Stimulated activated CD4-positive, alpha-beta T cell treated with anti-CD3 and anti-CD28 coated beads, Interleukin-15, amount 100 ng/mL, for 48 hours (primary cell): ENCODE measurements at regions not wholly inside any gene's neighbourhood (a gene's known extent, or its start where the extent isn't known, plus 50 kb on each side); places are given as distances from the start of the nearest gene placed in this dataset.
"Not testable (repeated sequence)": the region's sequence is repeated elsewhere in the genome, so short reads cannot be mapped to it uniquely, and the experiment has no call there.

Source experiments
- DNase-seq, 2 donors: peaks; one replicate each; pipeline ENCODE4 v3.0.0-alpha.2; 2020; ENCODE audit warnings: low read depth in 2 of 2

DNA sequence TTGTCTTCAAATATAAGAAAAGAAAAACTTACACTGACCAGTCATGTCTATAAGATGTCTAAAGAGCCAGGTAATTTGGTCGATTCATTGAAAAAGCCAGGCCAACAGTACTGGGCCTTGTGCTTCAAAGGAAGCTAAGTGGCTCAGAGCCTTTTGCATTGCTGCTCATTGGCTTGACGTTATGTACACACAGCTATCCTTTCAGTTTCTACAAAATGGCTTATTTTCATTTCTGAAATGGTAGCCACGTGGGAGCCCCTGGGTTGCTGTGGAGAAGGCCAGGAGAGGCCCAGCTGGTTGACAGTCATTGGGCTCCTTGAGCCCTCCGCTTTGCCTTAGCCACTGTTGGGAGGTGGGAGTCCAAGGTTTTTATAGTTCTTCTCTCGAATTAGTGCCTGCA lies 199.1 kb upstream of the CXorf66 start:
- DNase-seq, result no peak

DNA sequence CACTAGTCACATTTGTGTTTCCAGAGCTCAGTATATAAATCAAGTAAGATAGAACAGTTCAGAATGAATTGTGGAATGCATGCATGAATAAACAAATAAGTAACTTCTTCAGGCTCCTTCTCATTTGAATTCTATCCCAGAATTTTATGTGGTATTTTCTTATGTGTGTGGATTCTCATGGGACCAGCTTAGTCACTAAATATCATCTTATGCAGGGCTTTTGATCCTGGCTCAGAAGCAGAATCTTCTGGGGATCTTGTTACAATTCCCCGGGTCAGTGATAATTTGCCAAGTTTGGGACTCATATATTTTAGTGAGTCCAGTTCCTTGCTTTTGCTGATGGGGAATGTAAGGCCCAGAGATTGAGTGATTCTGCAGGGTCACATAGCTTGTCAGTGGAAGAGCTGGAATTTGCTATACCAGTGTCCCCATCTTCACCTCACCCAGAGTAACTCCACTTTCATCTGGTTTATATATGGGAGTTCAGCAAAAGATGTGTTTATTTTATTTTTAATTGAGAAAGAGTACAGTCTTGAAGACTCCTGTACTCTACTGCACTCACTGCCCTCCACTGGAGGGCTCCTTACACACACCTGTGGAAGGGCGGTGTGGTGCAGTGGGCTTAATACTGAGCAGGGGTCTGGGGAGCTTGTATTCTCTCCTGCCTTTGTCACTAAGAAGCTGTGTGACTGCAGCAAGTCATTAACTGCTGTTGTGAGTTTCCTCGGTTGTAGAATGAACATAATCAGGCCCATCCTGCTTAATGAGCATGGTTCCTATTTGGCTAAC lies 198.2 kb upstream of the CXorf66 start:
- no peak for DNase-seq

DNA sequence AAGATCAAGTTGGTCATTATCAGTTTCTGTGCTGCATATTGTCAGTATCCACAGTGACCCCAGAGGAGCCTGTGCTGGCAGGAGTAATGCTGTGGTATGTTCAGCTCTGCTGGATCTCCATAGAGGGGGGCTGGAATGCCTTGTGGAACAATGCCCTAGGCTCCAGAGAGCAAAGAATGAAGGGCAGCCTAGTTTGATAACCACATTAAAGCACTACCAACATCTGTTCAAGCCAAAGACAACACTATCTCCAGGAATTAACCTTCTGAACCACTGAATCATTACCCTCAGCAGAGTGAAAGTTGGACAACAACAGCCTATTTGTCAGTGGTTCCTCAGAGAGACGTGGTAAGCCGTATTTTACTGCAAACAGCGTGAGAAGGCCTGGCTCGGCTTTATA lies 192.3 kb upstream of the CXorf66 start:
- DNase-seq, result no peak

DNA sequence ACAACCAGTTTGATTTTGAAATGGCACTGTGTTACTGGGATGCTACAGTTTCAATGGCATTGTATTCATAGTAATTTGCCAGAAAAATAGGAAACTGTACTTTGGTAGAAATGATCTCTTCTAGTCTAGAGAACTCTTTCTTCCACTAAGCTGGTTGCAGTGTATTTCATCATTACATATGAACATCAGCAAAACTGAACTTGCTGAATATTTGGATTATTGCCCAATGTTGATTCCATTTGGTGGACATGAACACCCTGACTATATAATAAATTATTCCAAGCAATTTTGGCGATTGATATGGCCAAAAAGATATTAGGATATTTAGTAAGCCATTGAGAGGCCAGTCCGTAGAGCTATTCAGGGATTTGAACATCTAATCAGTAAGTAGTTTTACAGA lies 191.8 kb upstream of the CXorf66 start:
- DNase-seq, result no peak

DNA sequence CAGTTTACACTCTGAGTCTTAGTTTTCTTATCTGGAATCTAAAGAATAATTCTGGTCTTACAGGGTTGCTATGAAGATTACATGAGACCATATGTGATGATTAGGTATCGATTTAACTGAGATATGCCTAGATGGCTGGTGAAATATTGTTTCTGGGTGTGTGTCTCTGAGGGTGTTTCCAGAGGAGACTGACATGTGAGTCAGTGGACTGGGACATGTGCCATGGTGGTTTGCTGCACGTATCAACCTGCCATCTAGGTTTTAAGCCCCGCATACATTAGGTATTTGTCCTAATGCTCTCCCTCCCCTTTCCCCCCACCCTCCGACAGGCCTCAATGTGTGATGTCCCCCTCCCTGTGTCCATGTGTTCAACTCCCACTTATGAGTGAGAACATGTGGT lies 186.0 kb upstream of the CXorf66 start:
- DNase-seq, result no peak

DNA sequence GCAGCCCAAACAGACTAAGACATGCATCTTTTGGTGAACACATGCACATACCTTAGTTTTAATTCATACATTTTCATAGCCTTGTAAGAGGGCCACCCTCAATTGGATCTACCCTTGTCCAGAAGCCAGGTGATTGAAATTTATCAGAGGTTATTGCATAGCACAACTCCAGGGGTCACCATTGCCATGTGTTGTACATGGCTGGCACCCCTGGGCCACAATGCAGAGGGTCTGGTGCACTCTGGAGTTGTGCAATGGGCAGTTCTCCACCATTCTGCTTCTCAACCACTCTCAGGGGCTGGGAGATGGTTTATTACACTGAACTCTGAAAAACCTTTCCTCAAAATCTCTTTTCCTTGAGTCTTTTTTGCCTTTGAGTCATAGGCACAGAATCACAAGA lies 184.4 kb upstream of the CXorf66 start:
- DNase-seq, result no peak

DNA sequence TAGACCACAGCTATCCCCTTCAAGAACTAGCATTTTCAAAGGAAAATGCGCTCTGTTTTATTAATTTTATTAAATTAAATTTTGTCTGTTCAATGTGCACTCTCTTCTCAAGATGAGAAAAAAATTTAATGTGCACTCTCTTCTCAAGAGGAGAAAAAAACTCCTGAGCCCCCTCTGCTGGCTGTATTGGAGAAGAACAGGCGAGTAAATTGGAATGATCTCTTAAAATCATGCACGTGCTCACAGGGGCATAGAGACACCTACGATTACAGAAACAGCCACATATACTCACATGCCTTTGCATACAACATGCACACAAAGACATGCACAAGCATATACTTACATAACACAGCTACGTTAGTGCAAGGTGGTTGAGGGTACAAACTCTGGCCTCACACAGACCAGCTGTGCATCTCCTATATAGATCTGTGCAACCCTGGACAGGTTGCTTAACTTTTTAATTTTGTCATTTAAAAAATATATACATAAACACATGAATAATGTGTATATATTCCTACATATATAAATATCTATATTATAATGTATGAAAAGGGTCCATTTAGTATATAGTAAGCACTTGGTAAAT lies 176.2 kb upstream of the CXorf66 start:
- peak in 1 of 2 donors; percentile 12 for DNase-seq

DNA sequence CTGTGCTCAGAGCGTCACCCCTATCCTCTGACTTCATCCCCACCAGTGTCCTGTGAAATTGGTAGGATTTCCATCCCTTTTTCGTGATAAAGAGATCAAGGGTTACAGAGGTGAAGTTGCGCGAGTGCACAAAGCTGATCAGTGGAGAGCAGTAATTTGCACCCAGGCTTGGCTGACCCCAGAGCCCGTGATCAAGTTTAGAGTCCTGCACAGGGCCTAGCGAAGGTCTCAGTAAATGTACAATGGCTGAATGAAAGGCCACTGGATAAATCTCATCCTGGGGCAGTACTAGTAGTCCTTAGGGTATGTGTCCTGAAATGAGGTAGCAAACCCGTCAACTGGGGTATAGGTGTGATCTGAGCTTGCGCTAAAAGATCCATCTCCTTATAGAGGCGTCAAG lies 173.2 kb upstream of the CXorf66 start:
- DNase-seq, result not testable (repeated sequence)

DNA sequence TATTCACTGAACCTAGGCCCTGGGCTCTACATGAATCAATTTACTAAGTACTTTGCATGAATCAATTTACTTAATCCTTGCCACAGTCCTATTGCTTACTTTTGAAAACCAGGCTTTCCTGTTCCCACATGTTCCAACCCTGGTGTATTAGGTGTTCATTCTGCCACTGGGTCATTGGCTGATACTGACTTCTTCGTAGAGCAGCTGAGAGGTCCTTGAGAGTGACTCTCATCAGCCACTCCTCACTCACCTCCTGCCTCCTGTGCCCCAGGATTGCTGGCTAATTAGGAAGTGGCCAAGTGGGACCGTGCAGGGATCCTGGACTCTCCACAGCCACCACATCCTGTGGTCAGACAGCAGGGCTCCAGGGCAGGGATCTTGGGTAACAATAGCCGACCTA lies 172.7 kb upstream of the CXorf66 start:
- DNase-seq, result not testable (repeated sequence)

DNA sequence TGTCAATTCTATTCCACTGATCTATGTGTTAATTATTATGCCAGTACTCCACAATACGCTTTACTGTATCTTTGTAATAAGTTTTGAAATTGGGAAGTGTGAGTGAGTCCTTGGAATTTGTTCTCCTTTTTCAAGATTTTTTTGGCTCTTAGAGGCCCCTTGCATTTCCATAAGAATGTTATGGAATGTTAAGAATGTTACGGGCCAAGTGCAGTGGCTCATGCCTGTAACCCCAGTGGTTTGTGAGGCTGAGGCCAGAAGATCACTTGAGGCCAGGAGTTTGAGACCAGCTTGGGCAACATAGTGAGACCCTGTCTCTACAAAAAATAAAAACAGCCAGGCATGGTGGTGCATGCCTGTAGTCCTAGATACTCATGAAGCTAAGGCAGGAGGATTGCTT lies 167.6 kb upstream of the CXorf66 start:
- no peak for DNase-seq

DNA sequence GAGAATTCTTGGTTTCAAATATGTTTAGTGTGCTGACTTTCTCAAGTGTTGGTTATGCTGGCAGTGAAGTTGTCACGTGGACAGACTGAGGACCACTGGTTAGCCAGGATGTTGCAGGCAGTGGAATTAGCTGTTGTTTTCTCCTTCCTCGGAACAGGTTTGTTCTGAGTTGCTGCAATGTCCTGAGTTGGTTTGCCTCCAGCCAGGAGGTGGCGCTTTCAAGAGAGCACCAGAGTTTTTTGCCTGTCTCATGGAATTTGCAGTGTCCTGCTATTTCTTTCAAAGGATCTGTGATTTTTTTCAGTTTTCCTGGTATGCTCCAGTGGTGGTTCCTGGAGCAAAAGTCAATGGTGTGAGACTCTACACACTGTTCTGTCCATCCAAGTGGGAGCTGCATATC lies 158.1 kb upstream of the CXorf66 start:
- no peak for DNase-seq

DNA sequence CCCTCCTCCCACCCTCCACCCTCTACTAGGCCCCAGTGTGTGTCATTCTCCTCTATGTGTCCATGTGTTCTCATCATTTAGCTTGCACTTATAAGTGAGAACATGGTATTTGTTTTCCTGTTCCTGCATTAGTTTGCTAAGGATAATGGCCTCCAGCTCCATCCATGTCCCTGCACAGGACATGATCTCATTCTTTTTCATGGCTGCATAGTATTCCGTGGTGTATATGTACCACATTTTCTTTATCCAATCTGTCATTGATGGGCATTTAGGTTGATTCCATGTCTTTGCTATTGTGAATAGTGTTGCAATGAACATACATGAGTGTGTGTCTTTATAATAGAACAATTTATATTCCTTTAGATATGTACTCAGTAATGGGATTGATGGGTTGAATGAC lies 148.7 kb upstream of the CXorf66 start:
- DNase-seq, result not testable (repeated sequence)

DNA sequence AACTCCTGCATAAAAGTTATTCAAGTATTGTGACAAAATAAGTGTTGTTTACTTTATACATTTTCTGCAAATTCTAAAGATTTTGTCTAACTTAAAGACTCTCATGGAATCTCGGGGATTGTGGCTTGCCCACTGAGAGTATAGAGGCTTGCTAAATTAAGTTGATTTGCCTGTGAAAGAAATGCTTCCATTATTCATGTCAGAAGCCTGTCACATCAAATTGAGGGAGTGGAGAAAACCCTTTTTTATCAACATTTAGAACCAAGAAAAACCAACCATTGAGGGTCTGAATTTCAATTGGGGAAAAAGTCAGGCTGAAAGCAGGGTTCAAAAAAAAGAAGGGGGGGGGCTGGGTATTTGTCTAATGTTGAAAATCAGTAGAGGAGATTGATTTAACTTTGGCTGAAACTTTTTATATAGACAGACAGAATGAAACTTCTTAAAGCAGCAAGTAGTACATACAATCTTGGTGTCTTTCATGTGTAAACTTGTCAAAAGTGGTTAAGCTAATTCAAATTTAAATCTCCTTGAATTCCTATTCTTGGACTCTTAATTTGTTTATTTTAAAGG lies 144.8 kb upstream of the CXorf66 start:
- DNase-seq, result no peak

DNA sequence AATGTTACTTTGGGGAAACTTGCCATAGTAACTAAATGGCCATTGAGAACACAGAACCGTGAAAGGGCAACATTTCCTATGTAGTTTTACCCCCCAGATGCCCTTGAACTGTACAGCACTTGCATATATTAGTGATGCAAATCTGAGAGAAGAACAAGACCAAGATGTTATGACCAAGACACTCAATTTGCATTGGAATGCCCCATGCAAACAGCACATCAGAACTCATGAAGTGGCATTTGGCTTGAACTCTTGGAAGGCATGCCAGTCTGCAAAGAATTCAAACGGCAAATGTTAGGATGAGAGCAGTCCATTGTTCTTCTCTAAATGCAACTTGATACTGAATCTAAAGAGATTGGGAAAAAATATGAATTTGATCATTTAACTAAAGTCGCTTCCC lies 139.4 kb upstream of the CXorf66 start:
- DNase-seq, result no peak

DNA sequence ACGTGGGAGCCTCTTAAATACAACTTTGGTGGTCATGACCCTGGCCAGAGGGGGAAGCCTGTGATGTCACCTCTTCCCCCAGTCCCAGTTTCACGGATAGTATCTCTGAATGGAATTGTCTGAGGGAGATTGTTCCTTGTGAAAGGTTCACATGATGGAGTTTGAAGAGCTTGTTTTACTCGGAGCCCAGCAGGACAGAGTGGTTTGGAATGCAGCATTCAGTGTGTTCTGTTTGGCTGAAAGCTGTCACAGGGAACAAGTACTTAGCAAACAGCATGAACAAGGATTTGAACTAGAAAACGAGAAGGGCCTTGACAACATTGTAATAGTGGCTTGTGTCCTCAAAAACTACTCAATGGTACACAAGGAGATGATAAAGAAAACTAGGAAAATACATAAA lies 133.9 kb upstream of the CXorf66 start:
- no peak for DNase-seq

DNA sequence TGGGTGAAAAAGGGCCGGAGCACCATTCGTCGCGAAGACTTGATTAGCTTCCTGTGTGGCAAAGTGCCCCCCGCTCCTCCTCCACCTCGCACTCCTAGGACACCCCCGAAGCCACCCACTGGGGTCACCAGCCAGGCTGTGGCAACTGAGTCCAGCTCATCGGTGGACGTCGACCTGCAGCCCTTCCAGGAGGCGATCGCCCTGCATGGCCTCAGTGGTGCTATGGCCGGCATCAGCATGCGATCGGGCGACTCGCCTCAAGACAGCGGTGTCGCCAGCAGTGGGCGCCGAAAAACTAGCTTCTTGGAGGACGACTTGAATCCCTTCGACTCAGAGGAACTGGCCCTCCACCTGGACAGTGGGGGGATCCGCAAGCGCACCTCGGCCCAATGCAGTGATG lies 126.8 kb upstream of the CXorf66 start:
- no peak for DNase-seq

DNA sequence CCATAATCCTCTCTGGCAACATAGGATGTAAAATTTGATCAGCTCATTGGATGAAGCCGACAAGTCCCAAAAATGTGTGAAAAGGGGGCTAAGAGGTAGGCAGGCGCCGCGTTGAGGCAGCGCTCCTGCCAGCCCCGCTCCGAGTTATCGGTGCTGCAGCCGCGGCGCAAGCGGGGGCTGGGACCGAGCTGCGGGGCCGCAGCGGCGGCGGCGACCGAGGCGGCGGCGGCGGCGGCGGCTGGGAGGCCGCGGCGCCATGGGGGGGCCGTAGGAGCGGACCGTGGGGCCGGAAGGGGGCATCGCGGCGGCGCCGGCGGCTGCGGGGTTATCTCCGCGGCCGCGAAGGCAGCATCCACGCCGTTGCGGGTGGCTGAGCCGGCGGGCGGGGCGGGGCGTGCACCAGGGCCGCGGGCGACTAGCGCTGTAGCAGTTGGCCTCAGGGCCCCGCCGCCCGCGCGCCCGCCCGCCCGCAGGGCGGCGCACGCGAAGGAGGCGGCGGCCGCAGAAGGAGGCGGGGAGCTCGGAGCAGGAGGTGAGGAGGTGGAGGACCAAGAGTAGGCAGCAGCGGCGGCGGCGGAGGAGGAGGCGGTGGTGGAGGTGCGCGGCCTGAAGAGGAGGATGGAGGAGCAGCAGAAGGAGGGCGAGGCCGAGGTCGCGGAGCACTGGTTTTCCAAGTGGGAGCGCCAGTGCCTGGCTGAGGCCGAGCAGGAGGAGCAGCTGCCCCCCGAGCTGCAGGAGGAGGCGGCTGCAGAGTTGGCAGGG lies 126.0 kb upstream of the CXorf66 start:
- no peak for DNase-seq

DNA sequence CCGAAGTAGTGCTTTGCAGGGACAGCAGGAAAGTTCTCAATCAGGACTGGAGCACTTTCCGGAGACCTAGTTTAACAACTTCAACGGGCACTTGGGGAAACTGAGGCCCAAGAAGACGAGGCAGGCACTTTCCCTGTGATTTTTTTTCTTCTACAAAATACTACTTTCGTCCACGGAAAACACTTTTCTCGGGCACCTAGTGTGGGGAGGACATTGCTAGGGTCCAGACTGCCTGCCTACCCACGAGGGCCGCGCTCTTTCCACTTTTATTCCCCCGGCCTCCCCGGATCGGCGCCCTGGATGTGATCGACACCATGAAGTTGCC lies 125.4 kb upstream of the CXorf66 start:
- DNase-seq, result no peak

DNA sequence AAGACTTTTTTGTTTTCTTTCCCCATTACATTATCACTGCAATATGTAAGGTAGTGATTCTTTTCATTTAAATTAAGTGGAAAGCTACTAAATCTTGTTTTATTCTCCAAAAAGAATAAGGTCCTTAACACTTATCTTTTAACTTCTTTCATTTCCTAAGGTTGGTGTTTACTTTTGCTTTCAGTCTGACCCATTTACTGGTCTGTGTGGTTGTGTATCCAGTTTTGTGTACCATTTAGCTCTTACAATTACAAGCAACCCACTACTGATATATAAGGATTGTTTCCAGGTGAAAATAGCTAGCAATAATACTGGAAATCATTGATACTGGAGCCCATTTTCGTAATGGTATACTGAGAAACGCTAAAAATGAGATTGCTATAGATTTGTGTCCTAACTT lies 123.1 kb upstream of the CXorf66 start:
- no peak for DNase-seq

DNA sequence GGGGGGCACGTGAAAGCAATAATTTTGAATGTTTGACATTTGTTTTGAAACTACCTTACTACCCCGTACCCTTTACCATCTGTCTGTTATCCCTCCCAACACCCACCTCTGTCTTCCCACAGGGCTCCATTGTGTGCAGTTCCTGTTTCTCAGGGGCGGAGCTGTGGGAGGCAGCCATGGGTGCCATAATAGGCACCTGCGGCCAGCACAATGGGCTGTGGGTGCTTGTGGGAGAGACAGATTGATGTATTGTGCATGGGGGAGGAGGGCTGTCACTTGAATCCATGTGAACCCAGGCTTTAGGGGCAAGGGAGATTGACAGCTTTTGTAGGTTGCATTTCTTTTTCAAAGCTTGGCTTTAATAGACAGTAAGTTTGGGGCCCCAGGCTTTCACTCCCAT lies 122.6 kb upstream of the CXorf66 start:
- DNase-seq, result no peak

DNA sequence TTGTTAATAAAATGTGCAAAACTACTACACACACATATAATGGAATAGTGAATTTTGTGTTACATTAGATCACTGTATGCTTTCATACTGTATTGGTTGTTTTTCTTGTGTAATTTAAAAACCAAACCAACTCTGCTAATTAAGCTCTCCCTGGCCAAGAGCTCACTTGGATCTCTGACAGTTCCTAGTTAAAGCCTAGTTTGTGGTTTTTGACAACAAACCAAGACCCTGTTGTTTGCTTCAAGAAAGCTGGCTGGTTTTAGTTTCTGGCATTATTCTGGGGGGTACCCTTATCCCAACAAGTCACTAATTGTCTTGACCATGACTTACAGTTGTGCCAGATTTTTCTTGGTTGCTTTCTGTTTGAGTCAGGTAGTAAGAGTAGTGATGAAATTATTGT lies 121.4 kb upstream of the CXorf66 start:
- no peak for DNase-seq

DNA sequence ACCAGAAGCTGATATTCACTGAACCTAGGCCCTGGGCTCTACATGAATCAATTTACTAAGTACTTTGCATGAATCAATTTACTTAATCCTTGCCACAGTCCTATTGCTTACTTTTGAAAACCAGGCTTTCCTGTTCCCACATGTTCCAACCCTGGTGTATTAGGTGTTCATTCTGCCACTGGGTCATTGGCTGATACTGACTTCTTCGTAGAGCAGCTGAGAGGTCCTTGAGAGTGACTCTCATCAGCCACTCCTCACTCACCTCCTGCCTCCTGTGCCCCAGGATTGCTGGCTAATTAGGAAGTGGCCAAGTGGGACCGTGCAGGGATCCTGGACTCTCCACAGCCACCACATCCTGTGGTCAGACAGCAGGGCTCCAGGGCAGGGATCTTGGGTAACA lies 109.5 kb upstream of the CXorf66 start:
- not testable (repeated sequence) for DNase-seq

DNA sequence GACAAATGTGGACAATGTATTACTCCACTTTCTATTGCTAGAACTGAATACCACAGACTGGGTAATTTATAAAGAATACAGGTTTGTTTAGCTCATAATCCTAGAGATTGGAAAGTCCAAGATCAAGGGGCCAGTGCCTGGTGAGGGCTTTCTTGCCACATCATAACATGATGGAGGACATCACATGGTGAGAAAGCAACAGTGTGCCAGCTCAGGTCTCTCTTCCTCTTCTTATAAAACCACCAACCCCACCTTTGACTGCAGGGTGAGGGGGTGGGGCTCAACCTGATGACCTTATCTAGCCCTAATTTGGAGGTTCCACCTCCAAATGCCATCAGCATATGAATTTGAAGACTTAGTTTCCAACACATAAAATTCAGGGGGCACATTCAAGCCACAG lies 105.7 kb upstream of the CXorf66 start:
- DNase-seq, result no peak
